IMR-90 (cell line): ENCODE measurements at regions not wholly inside any gene's neighbourhood (a gene's known extent, or its start where the extent isn't known, plus 50 kb on each side); places are given as distances from the start of the nearest gene placed in this dataset.

ENCODE experiments used
- ATAC-seq: fragments of 200-7000 bp; cut with Tn5 transposase; 2 replicates; pipeline ENCODE4 v1.9.1; 2020; ENCODE audit warnings: low read depth, mild to moderate bottlenecking, moderate library complexity
- BruUV-seq: library from RNA; stranded (reverse); fragments of 400-500 nt; replicated peaks from 2 replicates; lab custom pipeline; 2021; lab: Mats Ljungman, UMichigan
- CTCF ChIA-PET: fragments of 300-600 bp; formaldehyde crosslinking; extraction: SDS; loops from one replicate; lab custom pipeline; 2021; ENCODE audit warnings: antibody characterized with exemption; lab: Yijun Ruan, JAX
- POLR2A ChIA-PET: fragments of 300-600 bp; sonication (Branson Sonifier 250); formaldehyde crosslinking; loops from one replicate; lab custom pipeline; 2022; ENCODE audit warnings: antibody characterized with exemption; ENCODE audit not compliant: unreplicated experiment; lab: Charles Lee
- DNase-seq: peaks from one replicate; pipeline ENCODE4 v3.0.0; 2013
- H2AFZ ChIP-seq: replicated peaks from 2 replicates; pipeline ENCODE3; 2013; ENCODE audit warnings: low read length, mild to moderate bottlenecking; ENCODE audit not compliant: poor library complexity
- H2AK5ac ChIP-seq: 2 replicates; pipeline ENCODE4 v1.6.1; 2013; ENCODE audit warnings: low read depth, low read length, inconsistent platforms
- H2AK9ac ChIP-seq: replicated peaks from 2 replicates; pipeline ENCODE3; 2013; ENCODE audit warnings: mild to moderate bottlenecking, low read depth, low read length, moderate library complexity; ENCODE audit not compliant: poor library complexity
- H2BK120ac ChIP-seq: 2 replicates; pipeline ENCODE4 v1.6.1; 2013; ENCODE audit warnings: low read depth, low read length, inconsistent platforms
- H2BK15ac ChIP-seq: 3 replicates; pipeline ENCODE4 v1.6.1; 2013; ENCODE audit warnings: low read depth, low read length, inconsistent platforms
- H2BK20ac ChIP-seq: 2 replicates; pipeline ENCODE4 v1.6.1; 2013; ENCODE audit warnings: low read depth, mild to moderate bottlenecking, inconsistent platforms, low read length, moderate library complexity
- H2BK5ac ChIP-seq: 2 replicates; pipeline ENCODE4 v1.6.1; 2013; ENCODE audit warnings: mild to moderate bottlenecking, low read depth, low read length, inconsistent platforms; ENCODE audit not compliant: poor library complexity, severe bottlenecking
- H3K14ac ChIP-seq: replicated peaks from 2 replicates; pipeline ENCODE4 v1.6.1; 2013; ENCODE audit warnings: low read depth, low read length, inconsistent platforms
- H3K18ac ChIP-seq: 2 replicates; pipeline ENCODE4 v1.6.1; 2013; ENCODE audit warnings: low read depth, low read length, control low read depth
- H3K23ac ChIP-seq: 2 replicates; pipeline ENCODE4 v1.6.1; 2013; ENCODE audit warnings: low read depth, low read length, inconsistent platforms
- H3K27ac ChIP-seq: 2 replicates; pipeline ENCODE4 v1.5.1; 2013; ENCODE audit warnings: mild to moderate bottlenecking, control low read depth, low read length; ENCODE audit not compliant: insufficient read depth
- H3K27me3 ChIP-seq: 2 replicates; pipeline ENCODE4 v1.6.1; 2013; ENCODE audit warnings: low read length; ENCODE audit not compliant: control insufficient read depth, insufficient read depth
- H3K36me3 ChIP-seq: 2 replicates; pipeline ENCODE4 v1.6.1; 2013; ENCODE audit warnings: low read length, mixed read lengths; ENCODE audit not compliant: control insufficient read depth, insufficient read depth
- H3K4ac ChIP-seq: 2 replicates; pipeline ENCODE4 v1.6.1; 2013; ENCODE audit warnings: low read depth, low read length, inconsistent platforms
- H3K4me1 ChIP-seq: 2 replicates; pipeline ENCODE4 v1.6.1; 2013; ENCODE audit warnings: low read length, mixed read lengths; ENCODE audit not compliant: control insufficient read depth, insufficient read depth
- H3K4me2 ChIP-seq: 2 replicates; pipeline ENCODE4 v1.6.1; 2013; ENCODE audit warnings: low read depth, mild to moderate bottlenecking, control low read depth, low read length, moderate library complexity
- H3K4me3 ChIP-seq: 2 replicates; pipeline ENCODE4 v1.5.1; 2013; ENCODE audit warnings: low read depth, mild to moderate bottlenecking, control low read depth, low read length, moderate library complexity; ENCODE audit not compliant: insufficient read depth
- H3K56ac ChIP-seq: 2 replicates; pipeline ENCODE4 v1.6.1; 2013; ENCODE audit warnings: low read length, inconsistent platforms; ENCODE audit not compliant: insufficient read depth; ENCODE audit errors: extremely low read depth
- H3K79me1 ChIP-seq, 2 experiments: 2 replicates each; pipeline ENCODE4 v1.6.1; 2013; ENCODE audit warnings: low read length in 2 of 2, inconsistent platforms in 1 of 2, low read depth in 1 of 2
- H3K9ac ChIP-seq: 2 replicates; pipeline ENCODE4 v1.6.1; 2013; ENCODE audit warnings: low read depth, low read length, control low read depth
- H3K9me1 ChIP-seq: 2 replicates; pipeline ENCODE4 v1.6.1; 2013; ENCODE audit warnings: low read length, inconsistent platforms; ENCODE audit not compliant: insufficient read depth
- H3K9me3 ChIP-seq: 2 replicates; pipeline ENCODE4 v1.6.1; 2013; ENCODE audit warnings: low read length; ENCODE audit not compliant: control insufficient read depth, insufficient read depth
- H4K20me1 ChIP-seq: 2 replicates; pipeline ENCODE4 v1.6.1; 2013; ENCODE audit warnings: low read length, inconsistent platforms; ENCODE audit not compliant: insufficient read depth
- H4K5ac ChIP-seq: 2 replicates; pipeline ENCODE4 v1.6.1; 2013; ENCODE audit warnings: mild to moderate bottlenecking, low read depth, low read length, control low read depth
- H4K8ac ChIP-seq, 2 experiments: 2 replicates each; pipeline ENCODE4 v1.6.1; 2013; ENCODE audit warnings: low read depth in 2 of 2, low read length in 2 of 2, control low read depth in 1 of 2, inconsistent platforms in 1 of 2
- H4K91ac ChIP-seq: 2 replicates; pipeline ENCODE4 v1.6.1; 2013; ENCODE audit warnings: low read depth, low read length, inconsistent platforms; ENCODE audit not compliant: insufficient read depth
- BHLHE40 ChIP-seq: fragments of 150-350 bp; IDR thresholded peaks from 2 replicates; pipeline ENCODE4 v1.6.1; 2016; ENCODE audit warnings: mild to moderate bottlenecking, low read depth, low read length
- CEBPB ChIP-seq: IDR thresholded peaks from 2 replicates; pipeline ENCODE4 v1.6.1; 2012; ENCODE audit warnings: low read depth, low read length, improper control_type of control experiment
- CHD1 ChIP-seq: IDR thresholded peaks from 2 replicates; pipeline ENCODE4 v1.6.1; 2012; ENCODE audit warnings: low read depth, low read length, improper control_type of control experiment
- CTCF ChIP-seq: conservative IDR thresholded peaks from 2 replicates; pipeline ENCODE4 v1.5.1; 2012; ENCODE audit warnings: mild to moderate bottlenecking, low read depth, low read length, improper control_type of control experiment
- ELK1 ChIP-seq: fragments of 150-350 bp; IDR thresholded peaks from 2 replicates; pipeline ENCODE4 v1.6.1; 2016; ENCODE audit warnings: low read depth, mild to moderate bottlenecking, low read length, moderate library complexity, borderline replicate concordance
- FOS ChIP-seq: fragments of 150-350 bp; IDR thresholded peaks from 2 replicates; pipeline ENCODE4 v1.6.1; 2016; ENCODE audit warnings: low read depth, low read length
- MAFK ChIP-seq: IDR thresholded peaks from 2 replicates; pipeline ENCODE4 v1.6.1; 2012; ENCODE audit warnings: low read depth, low read length, improper control_type of control experiment
- MAZ ChIP-seq: IDR thresholded peaks from 2 replicates; pipeline ENCODE4 v1.6.1; 2012; ENCODE audit warnings: low read depth, mild to moderate bottlenecking, low read length, improper control_type of control experiment, moderate library complexity, borderline replicate concordance
- MXI1 ChIP-seq: IDR thresholded peaks from 2 replicates; pipeline ENCODE4 v1.6.1; 2012; ENCODE audit warnings: low read depth, mild to moderate bottlenecking, low read length, moderate library complexity, borderline replicate concordance
- NFE2L2 ChIP-seq: fragments of 150-350 bp; IDR thresholded peaks from 2 replicates; pipeline ENCODE4 v1.6.1; 2016; ENCODE audit warnings: low read depth, mild to moderate bottlenecking, low read length
- POLR2A ChIP-seq: IDR thresholded peaks from 2 replicates; pipeline ENCODE4 v1.6.1; 2012; ENCODE audit warnings: mild to moderate bottlenecking, low read depth, low read length
- RAD21 ChIP-seq: IDR thresholded peaks from 2 replicates; pipeline ENCODE4 v1.6.1; 2012; ENCODE audit warnings: low read length, improper control_type of control experiment
- RCOR1 ChIP-seq: IDR thresholded peaks from 2 replicates; pipeline ENCODE4 v1.6.1; 2012; ENCODE audit warnings: mild to moderate bottlenecking, low read length, improper control_type of control experiment; ENCODE audit not compliant: insufficient replicate concordance
- RFX5 ChIP-seq: IDR thresholded peaks from 2 replicates; pipeline ENCODE4 v1.8.0; 2012; ENCODE audit warnings: low read depth, mild to moderate bottlenecking, low read length, moderate library complexity
- SMC3 ChIP-seq: fragments of 150-350 bp; IDR thresholded peaks from 2 replicates; pipeline ENCODE4 v1.6.1; 2016; ENCODE audit warnings: low read depth, mild to moderate bottlenecking, antibody characterized with exemption, low read length, moderate library complexity
- USF2 ChIP-seq: fragments of 150-350 bp; IDR thresholded peaks from 2 replicates; pipeline ENCODE4 v1.6.1; 2017; ENCODE audit warnings: mild to moderate bottlenecking, antibody characterized with exemption, low read length, low read depth
- WGBS, 2 experiments: methylation state at CpG; one replicate each; pipeline versions ENCODE4 v1.1.5 to v1.1.7; 2013; ENCODE audit warnings: missing lambda C conversion rate in 2 of 2; ENCODE audit not compliant: insufficient read length in 1 of 2; ENCODE audit errors: extremely low coverage in 2 of 2; 5-methylcytosine and 5-hydroxymethylcytosine counted together
- dilution Hi-C: fragments of 300-500 bp; cut with HindIII; formaldehyde crosslinking; loops from one replicate; pipeline ENCODE4 v1.14.3; 2018; ENCODE audit warnings: low sequenced_read_pairs; ENCODE audit not compliant: unreplicated experiment
- in situ Hi-C: fragments of 300-500 bp; cut with MboI; formaldehyde crosslinking; loops from 3 replicates; pipeline ENCODE4 v1.14.3; 2019; ENCODE audit warnings: low sequenced_read_pairs, inconsistent platforms, mixed read lengths
- intact Hi-C: fragments of 100-400 bp; cut with micrococcal nuclease; formaldehyde crosslinking; loops from 2 replicates; pipeline ENCODE4 v1.10.0; 2022

- WGBS, 2 experiments: no CpG with 5 or more reads among the region's 1 CpG
- TF ChIP-seq CTCF (no peak), ELK1 (no peak), CHD1 (no peak), POLR2A (no peak), RCOR1 (no peak), BHLHE40 (no peak), MAZ (no peak), RAD21 (no peak), USF2 (no peak), NFE2L2 (no peak), MAFK (no peak), SMC3 (no peak), MXI1 (no peak), RFX5 (no peak), CEBPB (no peak), FOS (no peak)
- CTCF ChIA-PET: no interaction called here
- no TSS peak for BruUV-seq
- intact Hi-C loops (no loop called here), dilution Hi-C loops (no loop called here), in situ Hi-C loops (no loop called here)
- no peak overlapping the region for H2AFZ ChIP-seq
- H4K5ac ChIP-seq: no peak overlapping the region
- no peak overlapping the region for H2BK120ac ChIP-seq
- H2AK5ac ChIP-seq: no peak overlapping the region
- no peak overlapping the region for H3K4ac ChIP-seq
- H3K27me3 ChIP-seq: no peaks in the 10 kb centered on the region
- no peaks in the 10 kb centered on the region for H4K20me1 ChIP-seq
- H3K9me3 ChIP-seq: no peaks in the 10 kb centered on the region
- no peak overlapping the region for H3K23ac ChIP-seq
- no peak overlapping the region for H4K91ac ChIP-seq
- no peak overlapping the region for H4K8ac ChIP-seq
- no peak overlapping the region for H2AK9ac ChIP-seq
- H3K18ac ChIP-seq: no peak overlapping the region
- no peaks in the 10 kb centered on the region for H3K4me1 ChIP-seq
- POLR2A ChIA-PET: no interaction called here
- no peak overlapping the region for H2BK20ac ChIP-seq
- DNase-seq: no peak
- H3K9ac ChIP-seq: no peak overlapping the region
- H3K56ac ChIP-seq: no peak overlapping the region
- H3K36me3 ChIP-seq: no peaks in the 10 kb centered on the region
- no peak overlapping the region for H3K4me2 ChIP-seq
- no peaks in the 10 kb centered on the region for H3K79me1 ChIP-seq
- no peak overlapping the region for H3K4me3 ChIP-seq
- no peak overlapping the region for H2BK15ac ChIP-seq
- no peak overlapping the region for H3K27ac ChIP-seq
- no peak for ATAC-seq
- no peak overlapping the region for H2BK5ac ChIP-seq
- no peaks in the 10 kb centered on the region for H3K9me1 ChIP-seq
- no peak overlapping the region for H3K14ac ChIP-seq
Observed at GRCh38 chr4:171239196-171239595, 574.0 kb upstream of the GALNTL6 start.
